HEK293T (cell line): ENCODE measurements at regions not wholly inside any gene's neighbourhood (a gene's known extent, or its start where the extent isn't known, plus 50 kb on each side); places are given as distances from the start of the nearest gene placed in this dataset.

Experiments used
- ARNT ChIP-seq: fragments of 450-650 bp; IDR thresholded peaks from 2 replicates; pipeline ENCODE4 v1.6.1; 2017; ENCODE audit warnings: mild to moderate bottlenecking
- BHLHE40 ChIP-seq: fragments of 450-650 bp; IDR thresholded peaks from 2 replicates; pipeline ENCODE4 v1.6.1; 2016; ENCODE audit warnings: mild to moderate bottlenecking, moderate library complexity, borderline replicate concordance
- ELF4 ChIP-seq: fragments of 450-650 bp; IDR thresholded peaks from 2 replicates; pipeline ENCODE4 v1.6.1; 2017; ENCODE audit warnings: antibody characterized with exemption
- FOXA1 ChIP-seq: fragments of 450-650 bp; IDR thresholded peaks from 2 replicates; pipeline ENCODE4 v1.6.1; 2016; ENCODE audit warnings: mild to moderate bottlenecking
- FOXM1 ChIP-seq: fragments of 450-650 bp; IDR thresholded peaks from 2 replicates; pipeline ENCODE4 v1.6.1; 2017; ENCODE audit warnings: mild to moderate bottlenecking, borderline replicate concordance
- NFRKB ChIP-seq: fragments of 450-650 bp; IDR thresholded peaks from 2 replicates; pipeline ENCODE4 v1.6.1; 2016; ENCODE audit warnings: mild to moderate bottlenecking, moderate library complexity
- SP1 ChIP-seq: fragments of 450-650 bp; IDR thresholded peaks from 2 replicates; pipeline ENCODE4 v1.6.1; 2017
- SUZ12 ChIP-seq: fragments of 450-650 bp; IDR thresholded peaks from 2 replicates; pipeline ENCODE4 v1.6.1; 2016; ENCODE audit warnings: mild to moderate bottlenecking
- TF ChIP-seq, protein P1 (sequence below): fragments of 450-650 bp; IDR thresholded peaks from 2 replicates; pipeline ENCODE4 v1.6.1; 2016

DNA sequence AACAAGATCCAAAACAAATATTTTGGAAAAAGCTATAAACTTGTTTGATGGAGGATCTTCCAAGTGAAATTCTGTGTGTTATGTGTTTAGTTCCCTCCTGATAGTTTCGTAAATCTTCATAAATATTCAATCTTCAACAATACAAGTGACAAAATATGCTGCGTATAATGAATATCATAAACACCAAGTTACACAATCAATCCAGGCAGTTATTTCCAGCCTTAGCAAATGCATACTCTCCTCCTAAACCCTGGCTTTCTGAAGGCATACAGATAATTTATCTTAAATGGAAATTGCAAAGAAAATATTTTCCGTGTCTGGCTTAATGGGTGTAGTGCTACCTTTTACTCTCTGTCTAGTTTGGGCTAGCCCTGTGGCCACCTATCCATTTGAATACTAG, 864.9 kb upstream of the ZWINT start:
- no peak for TF ChIP-seq ARNT
- no peak for TF ChIP-seq SUZ12
- TF ChIP-seq NFRKB, result no peak
- TF ChIP-seq, protein P1, sequence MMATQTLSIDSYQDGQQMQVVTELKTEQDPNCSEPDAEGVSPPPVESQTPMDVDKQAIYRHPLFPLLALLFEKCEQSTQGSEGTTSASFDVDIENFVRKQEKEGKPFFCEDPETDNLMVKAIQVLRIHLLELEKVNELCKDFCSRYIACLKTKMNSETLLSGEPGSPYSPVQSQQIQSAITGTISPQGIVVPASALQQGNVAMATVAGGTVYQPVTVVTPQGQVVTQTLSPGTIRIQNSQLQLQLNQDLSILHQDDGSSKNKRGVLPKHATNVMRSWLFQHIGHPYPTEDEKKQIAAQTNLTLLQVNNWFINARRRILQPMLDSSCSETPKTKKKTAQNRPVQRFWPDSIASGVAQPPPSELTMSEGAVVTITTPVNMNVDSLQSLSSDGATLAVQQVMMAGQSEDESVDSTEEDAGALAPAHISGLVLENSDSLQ, result no peak
- TF ChIP-seq BHLHE40, result no peak
- TF ChIP-seq FOXM1, result no peak
- no peak for TF ChIP-seq FOXA1
- no peak for TF ChIP-seq ELF4
- no peak for TF ChIP-seq SP1
